Karpas-422 (cell line): ENCODE measurements at regions not wholly inside any gene's neighbourhood (a gene's known extent, or its start where the extent isn't known, plus 50 kb on each side); places are given as distances from the start of the nearest gene placed in this dataset.

Experiments
- DNase-seq: peaks from one replicate; pipeline ENCODE4 v3.0.0-alpha.2; 2015
- H2AFZ ChIP-seq: fragments of 200-600 bp; sonication (generic); 2 replicates; pipeline ENCODE4 v1.6.1; 2014; ENCODE audit warnings: antibody characterized with exemption, low read length, mixed read lengths
- H3K27ac ChIP-seq: fragments of 200-600 bp; sonication (generic); 2 replicates; pipeline ENCODE4 v1.5.1; 2014; ENCODE audit warnings: mild to moderate bottlenecking, low read length, moderate library complexity
- H3K27me3 ChIP-seq: fragments of 200-600 bp; sonication (generic); 2 replicates; pipeline ENCODE4 v1.6.1; 2014; ENCODE audit warnings: low read length, mixed read lengths
- H3K36me3 ChIP-seq: fragments of 200-600 bp; sonication (generic); 2 replicates; pipeline ENCODE4 v1.6.1; 2014; ENCODE audit warnings: low read length, mixed read lengths; ENCODE audit not compliant: insufficient read depth
- H3K4me1 ChIP-seq: fragments of 200-600 bp; sonication (generic); 2 replicates; pipeline ENCODE4 v1.6.1; 2014; ENCODE audit warnings: mild to moderate bottlenecking, low read length, mixed read lengths
- H3K4me2 ChIP-seq: fragments of 200-600 bp; sonication (generic); 2 replicates; pipeline ENCODE4 v1.6.1; 2014; ENCODE audit warnings: low read length, low read depth, mild to moderate bottlenecking; ENCODE audit not compliant: poor library complexity, severe bottlenecking
- H3K4me3 ChIP-seq: fragments of 200-600 bp; sonication (generic); 2 replicates; pipeline ENCODE4 v1.5.1; 2014; ENCODE audit warnings: mild to moderate bottlenecking, antibody characterized with exemption, low read length, mixed read lengths
- H3K79me2 ChIP-seq: fragments of 200-600 bp; sonication (generic); 2 replicates; pipeline ENCODE4 v1.6.1; 2014; ENCODE audit warnings: mild to moderate bottlenecking, low read length, mixed read lengths
- H3K9ac ChIP-seq: fragments of 200-600 bp; sonication (generic); 2 replicates; pipeline ENCODE4 v1.6.0; 2014; ENCODE audit warnings: low read length
- H3K9me2 ChIP-seq: fragments of 200-600 bp; sonication (generic), shearing (Covaris generic); replicated peaks from 2 replicates; pipeline ENCODE4 v1.6.0; 2014; ENCODE audit warnings: mild to moderate bottlenecking, low read length, moderate library complexity; ENCODE audit not compliant: insufficient read depth
- H3K9me3 ChIP-seq: fragments of 300-700, 200-600 bp; sonication (generic); 2 replicates; pipeline ENCODE4 v1.6.1; 2014; ENCODE audit warnings: low read length, mixed read lengths
- H4K20me1 ChIP-seq: fragments of 200-600 bp; sonication (generic); 2 replicates; pipeline ENCODE4 v1.6.1; 2014; ENCODE audit warnings: mild to moderate bottlenecking, antibody characterized with exemption, low read length, low read depth; ENCODE audit not compliant: insufficient read depth

- no peaks in the 10 kb centered on the region for H3K27me3 ChIP-seq
- no peak for DNase-seq
- no peaks in the 10 kb centered on the region for H4K20me1 ChIP-seq
- H3K9ac ChIP-seq = no peak overlapping the region
- no peak overlapping the region for H3K4me2 ChIP-seq
- H3K4me3 ChIP-seq = no peak overlapping the region
- no peaks in the 10 kb centered on the region for H3K9me2 ChIP-seq
- no peaks in the 10 kb centered on the region for H3K79me2 ChIP-seq
- no peaks in the 10 kb centered on the region for H3K9me3 ChIP-seq
- no peak overlapping the region for H3K27ac ChIP-seq
- H2AFZ ChIP-seq = no peak overlapping the region
- no peaks in the 10 kb centered on the region for H3K36me3 ChIP-seq
- H3K4me1 ChIP-seq = peaks cover 7% of the 10 kb centered on the region
Observed at GRCh38 chr4:152269448-152270191, 266.3 kb downstream of the FBXW7 start.

- Histone ChIP-seq H3K4me2 (no peak overlapping the region), H3K9me2 (no peaks in the 10 kb centered on the region), H2AFZ (no peak overlapping the region), H3K27me3 (no peaks in the 10 kb centered on the region), H3K9me3 (no peaks in the 10 kb centered on the region), H3K27ac (no peak overlapping the region), H3K79me2 (no peaks in the 10 kb centered on the region), H3K9ac (no peak overlapping the region), H4K20me1 (no peaks in the 10 kb centered on the region), H3K36me3 (no peaks in the 10 kb centered on the region), H3K4me1 (peaks cover 7% of the 10 kb centered on the region), H3K4me3 (no peak overlapping the region)
- DNase-seq = no peak
Observed at GRCh38 chr4:152267811-152268210, 268.1 kb downstream of the FBXW7 start.

GRCh38 chr4:152266831-152267480 lies 268.9 kb downstream of the FBXW7 start:
- Histone ChIP-seq H3K4me1 (peaks cover 7% of the 10 kb centered on the region), H3K4me3 (no peak overlapping the region), H3K79me2 (no peaks in the 10 kb centered on the region), H3K9me3 (no peaks in the 10 kb centered on the region), H3K27ac (no peak overlapping the region), H3K36me3 (no peaks in the 10 kb centered on the region), H3K9me2 (no peaks in the 10 kb centered on the region), H2AFZ (no peak overlapping the region), H3K27me3 (no peaks in the 10 kb centered on the region), H4K20me1 (no peaks in the 10 kb centered on the region), H3K9ac (no peak overlapping the region), H3K4me2 (no peak overlapping the region)
- no peak for DNase-seq

GRCh38 chr4:152265149-152265621 lies 270.7 kb downstream of the FBXW7 start:
- no peak overlapping the region for H3K27ac ChIP-seq
- H3K9me2 ChIP-seq = no peaks in the 10 kb centered on the region
- no peak overlapping the region for H3K4me2 ChIP-seq
- H3K4me1 ChIP-seq = peaks cover 7% of the 10 kb centered on the region
- H4K20me1 ChIP-seq = no peaks in the 10 kb centered on the region
- no peak overlapping the region for H2AFZ ChIP-seq
- no peak overlapping the region for H3K4me3 ChIP-seq
- no peaks in the 10 kb centered on the region for H3K9me3 ChIP-seq
- H3K36me3 ChIP-seq = no peaks in the 10 kb centered on the region
- H3K9ac ChIP-seq = no peak overlapping the region
- H3K79me2 ChIP-seq = no peaks in the 10 kb centered on the region
- H3K27me3 ChIP-seq = no peaks in the 10 kb centered on the region
- DNase-seq = no peak

GRCh38 chr4:152264106-152264505 lies 271.8 kb downstream of the FBXW7 start:
- no peaks in the 10 kb centered on the region for H3K9me2 ChIP-seq
- no peaks in the 10 kb centered on the region for H3K36me3 ChIP-seq
- no peaks in the 10 kb centered on the region for H3K79me2 ChIP-seq
- H2AFZ ChIP-seq = no peak overlapping the region
- no peaks in the 10 kb centered on the region for H3K27me3 ChIP-seq
- no peak for DNase-seq
- H3K4me1 ChIP-seq = peaks cover 7% of the 10 kb centered on the region
- H3K4me3 ChIP-seq = no peak overlapping the region
- no peaks in the 10 kb centered on the region for H3K9me3 ChIP-seq
- no peaks in the 10 kb centered on the region for H4K20me1 ChIP-seq
- no peak overlapping the region for H3K4me2 ChIP-seq
- no peak overlapping the region for H3K9ac ChIP-seq
- no peak overlapping the region for H3K27ac ChIP-seq

- Histone ChIP-seq H3K36me3 (no peaks in the 10 kb centered on the region), H2AFZ (no peak overlapping the region), H3K4me1 (no peaks in the 10 kb centered on the region), H3K4me3 (no peak overlapping the region), H3K27ac (no peak overlapping the region), H3K9me3 (no peaks in the 10 kb centered on the region), H3K9me2 (no peaks in the 10 kb centered on the region), H4K20me1 (no peaks in the 10 kb centered on the region), H3K4me2 (no peak overlapping the region), H3K27me3 (no peaks in the 10 kb centered on the region), H3K79me2 (no peaks in the 10 kb centered on the region), H3K9ac (no peak overlapping the region)
- DNase-seq = no peak
Observed at GRCh38 chr4:152259866-152260265, 276.0 kb downstream of the FBXW7 start.

GRCh38 chr4:152258804-152259708 lies 276.8 kb downstream of the FBXW7 start:
- no peak overlapping the region for H3K27ac ChIP-seq
- H4K20me1 ChIP-seq = no peaks in the 10 kb centered on the region
- H3K27me3 ChIP-seq = no peaks in the 10 kb centered on the region
- H3K4me2 ChIP-seq = no peak overlapping the region
- DNase-seq = no peak
- H3K9me3 ChIP-seq = no peaks in the 10 kb centered on the region
- no peaks in the 10 kb centered on the region for H3K36me3 ChIP-seq
- H3K4me1 ChIP-seq = no peaks in the 10 kb centered on the region
- no peak overlapping the region for H3K4me3 ChIP-seq
- no peaks in the 10 kb centered on the region for H3K9me2 ChIP-seq
- H3K79me2 ChIP-seq = no peaks in the 10 kb centered on the region
- H2AFZ ChIP-seq = no peak overlapping the region
- H3K9ac ChIP-seq = no peak overlapping the region

- no peaks in the 10 kb centered on the region for H4K20me1 ChIP-seq
- H3K4me3 ChIP-seq = no peak overlapping the region
- no peak overlapping the region for H3K9ac ChIP-seq
- no peaks in the 10 kb centered on the region for H3K79me2 ChIP-seq
- no peaks in the 10 kb centered on the region for H3K9me2 ChIP-seq
- H2AFZ ChIP-seq = no peak overlapping the region
- DNase-seq = no peak
- H3K27me3 ChIP-seq = no peaks in the 10 kb centered on the region
- no peak overlapping the region for H3K4me2 ChIP-seq
- no peaks in the 10 kb centered on the region for H3K4me1 ChIP-seq
- no peaks in the 10 kb centered on the region for H3K36me3 ChIP-seq
- no peaks in the 10 kb centered on the region for H3K9me3 ChIP-seq
- no peak overlapping the region for H3K27ac ChIP-seq
Observed at GRCh38 chr4:152258391-152258790, 277.5 kb downstream of the FBXW7 start.
